Smooth muscle cell (in vitro differentiated cells): ENCODE measurements at regions not wholly inside any gene's neighbourhood (a gene's known extent, or its start where the extent isn't known, plus 50 kb on each side); places are given as distances from the start of the nearest gene placed in this dataset.

Experiments used
- DNase-seq: peaks from one replicate; lab custom pipeline; 2025; ENCODE audit not compliant: unreplicated experiment; lab: John Stamatoyannopoulos, UW
- H2AFZ ChIP-seq: fragments of 200-600 bp; sonication (generic); 2 replicates; pipeline ENCODE4 v1.6.0; 2016; ENCODE audit warnings: antibody characterized with exemption, low read depth, mild to moderate bottlenecking
- H3F3A ChIP-seq: fragments of 200-600 bp; sonication (generic); 2 replicates; pipeline ENCODE4 v1.6.0; 2017; ENCODE audit warnings: antibody characterized with exemption, low read depth
- H3K27ac ChIP-seq: fragments of 200-600 bp; sonication (generic); 2 replicates; pipeline ENCODE4 v1.5.1; 2016; ENCODE audit warnings: low read depth, mild to moderate bottlenecking
- H3K27me3 ChIP-seq: fragments of 200-600 bp; sonication (generic); 2 replicates; pipeline ENCODE4 v1.6.1; 2016; ENCODE audit warnings: low read depth, mild to moderate bottlenecking
- H3K36me3 ChIP-seq: fragments of 200-600 bp; sonication (generic); 2 replicates; pipeline ENCODE4 v1.5.1; 2016; ENCODE audit warnings: low read depth
- H3K4me1 ChIP-seq: fragments of 200-600 bp; sonication (generic); 2 replicates; pipeline ENCODE4 v1.5.1; 2016; ENCODE audit warnings: low read depth
- H3K4me2 ChIP-seq: fragments of 200-600 bp; sonication (generic); 2 replicates; pipeline ENCODE4 v1.6.0; 2016; ENCODE audit warnings: mild to moderate bottlenecking
- H3K4me3 ChIP-seq: fragments of 200-600 bp; sonication (generic); 2 replicates; pipeline ENCODE4 v1.5.1; 2016; ENCODE audit warnings: mild to moderate bottlenecking
- H3K79me2 ChIP-seq: fragments of 200-600 bp; sonication (generic); 2 replicates; pipeline ENCODE4 v1.6.0; 2016; ENCODE audit warnings: low read depth, mild to moderate bottlenecking
- H3K9ac ChIP-seq: fragments of 200-600 bp; sonication (generic); 2 replicates; pipeline ENCODE4 v1.6.0; 2016; ENCODE audit warnings: low read depth
- H3K9me3 ChIP-seq: fragments of 200-600 bp; sonication (generic); replicated peaks from 2 replicates; pipeline ENCODE4 v1.5.1; 2016; ENCODE audit warnings: low read depth
- H4K20me1 ChIP-seq: fragments of 200-600 bp; sonication (generic); 2 replicates; pipeline ENCODE4 v1.6.0; 2016; ENCODE audit warnings: low read depth
- WGBS: methylation state at CpG from one replicate; pipeline ENCODE4 v1.1.7; 2016; ENCODE audit warnings: low lambda C conversion rate; 5-methylcytosine and 5-hydroxymethylcytosine counted together
- TF ChIP-seq, protein P1 (sequence below): fragments of 200-600 bp; sonication (generic); IDR thresholded peaks from 2 replicates; pipeline ENCODE4 v1.5.1; 2017; ENCODE audit warnings: borderline replicate concordance, mild to moderate bottlenecking, antibody characterized with exemption; ENCODE audit not compliant: insufficient read depth, poor library complexity, severe bottlenecking

DNA sequence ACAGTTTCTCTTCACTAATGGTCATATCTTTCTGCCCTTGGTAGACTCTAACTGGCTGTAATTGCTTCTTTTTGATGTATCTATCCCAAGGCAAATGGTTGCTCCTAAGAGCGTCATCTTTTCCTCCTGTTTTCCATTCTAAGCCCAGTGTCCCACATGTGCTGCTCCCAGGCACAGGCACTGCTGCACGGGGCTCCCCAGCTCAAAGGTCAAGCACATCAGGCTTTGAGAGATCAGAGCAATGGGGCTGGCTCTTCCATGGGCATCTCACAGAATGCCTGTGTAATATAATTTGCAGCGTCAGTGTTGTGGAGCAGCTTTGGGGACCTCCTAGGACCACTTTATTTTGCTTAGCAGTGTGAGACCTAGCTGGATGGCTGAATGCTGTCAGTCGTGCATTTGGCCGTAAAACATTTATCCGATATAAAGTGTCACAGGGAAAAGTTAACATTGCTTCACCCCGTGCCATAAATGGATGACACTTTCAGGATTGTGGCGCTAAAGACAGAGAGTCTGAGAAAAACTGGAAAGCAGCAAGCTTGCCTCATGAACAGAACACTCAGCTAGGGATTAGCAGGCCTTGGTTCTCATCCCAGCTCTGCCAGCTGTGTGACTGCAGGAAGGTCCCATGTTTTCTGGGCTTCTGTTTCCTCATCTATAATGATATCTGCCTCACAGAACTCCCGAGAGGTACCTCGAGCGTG lies 277.5 kb upstream of the TBL1XR1 start:
- Histone ChIP-seq H3K79me2 (no peaks in the 10 kb centered on the region), H4K20me1 (no peaks in the 10 kb centered on the region), H3K27ac (no peak overlapping the region), H3K4me1 (peaks cover 4% of the 10 kb centered on the region), H3K9ac (no peak overlapping the region), H3K4me2 (no peak overlapping the region), H3K36me3 (no peaks in the 10 kb centered on the region), H3K27me3 (no peaks in the 10 kb centered on the region), H3K4me3 (no peak overlapping the region), H3K9me3 (no peaks in the 10 kb centered on the region), H3F3A (no peaks in the 10 kb centered on the region), H2AFZ (no peak overlapping the region)
- TF ChIP-seq, protein P1, sequence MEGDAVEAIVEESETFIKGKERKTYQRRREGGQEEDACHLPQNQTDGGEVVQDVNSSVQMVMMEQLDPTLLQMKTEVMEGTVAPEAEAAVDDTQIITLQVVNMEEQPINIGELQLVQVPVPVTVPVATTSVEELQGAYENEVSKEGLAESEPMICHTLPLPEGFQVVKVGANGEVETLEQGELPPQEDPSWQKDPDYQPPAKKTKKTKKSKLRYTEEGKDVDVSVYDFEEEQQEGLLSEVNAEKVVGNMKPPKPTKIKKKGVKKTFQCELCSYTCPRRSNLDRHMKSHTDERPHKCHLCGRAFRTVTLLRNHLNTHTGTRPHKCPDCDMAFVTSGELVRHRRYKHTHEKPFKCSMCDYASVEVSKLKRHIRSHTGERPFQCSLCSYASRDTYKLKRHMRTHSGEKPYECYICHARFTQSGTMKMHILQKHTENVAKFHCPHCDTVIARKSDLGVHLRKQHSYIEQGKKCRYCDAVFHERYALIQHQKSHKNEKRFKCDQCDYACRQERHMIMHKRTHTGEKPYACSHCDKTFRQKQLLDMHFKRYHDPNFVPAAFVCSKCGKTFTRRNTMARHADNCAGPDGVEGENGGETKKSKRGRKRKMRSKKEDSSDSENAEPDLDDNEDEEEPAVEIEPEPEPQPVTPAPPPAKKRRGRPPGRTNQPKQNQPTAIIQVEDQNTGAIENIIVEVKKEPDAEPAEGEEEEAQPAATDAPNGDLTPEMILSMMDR, result no peak
- no peak for DNase-seq
- 53% methylated on average over 11 of the region's 11 CpGs for WGBS

GRCh38 chr3:177475356-177475665 lies 278.0 kb upstream of the TBL1XR1 start:
- H3K27ac ChIP-seq, result no peak overlapping the region
- DNase-seq, result no peak
- H2AFZ ChIP-seq, result no peak overlapping the region
- no peaks in the 10 kb centered on the region for H3K36me3 ChIP-seq
- H3K9me3 ChIP-seq, result no peaks in the 10 kb centered on the region
- no peaks in the 10 kb centered on the region for H3K79me2 ChIP-seq
- no peaks in the 10 kb centered on the region for H3F3A ChIP-seq
- no peaks in the 10 kb centered on the region for H3K27me3 ChIP-seq
- H3K4me2 ChIP-seq, result no peak overlapping the region
- peaks cover 4% of the 10 kb centered on the region for H3K4me1 ChIP-seq
- TF ChIP-seq, protein P1, result no peak
- WGBS, result 71% methylated on average over 5 of the region's 5 CpGs
- no peak overlapping the region for H3K9ac ChIP-seq
- no peaks in the 10 kb centered on the region for H4K20me1 ChIP-seq
- H3K4me3 ChIP-seq, result no peak overlapping the region

DNA sequence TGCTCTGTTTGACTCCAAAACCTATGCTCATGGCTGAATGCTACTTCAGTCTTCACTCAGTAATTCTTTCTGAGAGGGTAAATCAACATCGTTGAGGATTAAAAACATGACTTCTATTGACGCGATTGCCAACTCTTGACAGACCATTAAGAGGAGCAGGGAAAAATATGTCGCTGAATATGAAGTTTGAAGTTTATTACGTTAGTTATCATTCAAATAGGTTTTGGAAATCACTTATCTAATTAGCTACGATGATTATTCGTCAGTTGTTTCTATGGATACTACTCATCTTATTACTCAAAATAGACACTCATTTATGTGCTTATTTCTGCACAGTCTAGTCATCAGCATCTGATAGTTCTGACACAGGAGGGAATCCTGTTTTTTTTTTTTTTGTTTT lies 279.2 kb upstream of the TBL1XR1 start:
- H3K4me3 ChIP-seq, result no peak overlapping the region
- TF ChIP-seq, protein P1, result no peak
- H3K4me2 ChIP-seq, result no peak overlapping the region
- H2AFZ ChIP-seq, result no peak overlapping the region
- H3K79me2 ChIP-seq, result no peaks in the 10 kb centered on the region
- WGBS, result 97% methylated on average over 7 of the region's 7 CpGs
- no peak for DNase-seq
- H3K27ac ChIP-seq, result no peak overlapping the region
- no peaks in the 10 kb centered on the region for H4K20me1 ChIP-seq
- no peaks in the 10 kb centered on the region for H3F3A ChIP-seq
- no peaks in the 10 kb centered on the region for H3K36me3 ChIP-seq
- no peaks in the 10 kb centered on the region for H3K27me3 ChIP-seq
- no peaks in the 10 kb centered on the region for H3K9me3 ChIP-seq
- H3K9ac ChIP-seq, result no peak overlapping the region
- peaks cover 4% of the 10 kb centered on the region for H3K4me1 ChIP-seq

DNA sequence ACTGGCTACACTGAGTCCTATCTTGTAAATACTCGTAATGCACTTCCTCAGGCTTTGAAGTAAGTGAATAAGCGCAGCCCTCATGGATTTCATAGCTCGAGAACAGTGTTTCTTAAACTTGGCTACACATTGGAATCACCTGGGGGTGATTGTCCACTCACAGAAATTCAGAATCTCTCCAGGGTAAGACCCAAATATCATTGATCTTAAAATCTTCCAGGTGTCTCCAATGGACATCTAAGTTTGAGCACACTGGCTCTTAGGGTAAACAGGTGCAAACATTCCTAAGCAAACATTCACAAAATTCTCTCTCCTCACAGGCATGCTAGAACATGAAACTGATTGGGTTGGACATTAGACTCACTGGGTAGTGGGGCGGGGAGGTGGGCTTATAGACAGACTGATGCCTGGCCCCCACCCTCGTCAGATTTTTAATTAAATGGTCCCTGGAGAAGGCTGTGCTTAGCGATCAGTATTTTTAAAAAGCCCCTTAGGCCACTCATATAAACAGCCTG lies 279.7 kb upstream of the TBL1XR1 start:
- WGBS, result 73% methylated on average over 6 of the region's 6 CpGs
- DNase-seq, result no peak
- H3K9me3 ChIP-seq, result no peaks in the 10 kb centered on the region
- no peaks in the 10 kb centered on the region for H3F3A ChIP-seq
- no peak overlapping the region for H3K27ac ChIP-seq
- H3K4me3 ChIP-seq, result no peak overlapping the region
- no peak overlapping the region for H2AFZ ChIP-seq
- H4K20me1 ChIP-seq, result no peaks in the 10 kb centered on the region
- TF ChIP-seq, protein P1, result no peak
- no peak overlapping the region for H3K9ac ChIP-seq
- H3K79me2 ChIP-seq, result no peaks in the 10 kb centered on the region
- H3K4me2 ChIP-seq, result no peak overlapping the region
- H3K4me1 ChIP-seq, result peaks cover 4% of the 10 kb centered on the region
- H3K27me3 ChIP-seq, result no peaks in the 10 kb centered on the region
- no peaks in the 10 kb centered on the region for H3K36me3 ChIP-seq
